Natural killer cell (primary cell): ENCODE measurements at regions not wholly inside any gene's neighbourhood (a gene's known extent, or its start where the extent isn't known, plus 50 kb on each side); places are given as distances from the start of the nearest gene placed in this dataset.
"Not testable (repeated sequence)": the region's sequence is repeated elsewhere in the genome, so short reads cannot be mapped to it uniquely, and the experiment has no call there.

Experiments
- ATAC-seq, 3 donors: fragments of 150-1000 bp in 2 of 3; fragments of 200-7000 bp in 1 of 3; cut with Tn5 transposase; 1 replicate in 1 of 3; 2 replicates in 2 of 3; pipeline ENCODE4 v1.10.0; 2021; ENCODE audit warnings: mild to moderate bottlenecking in 2 of 3, moderate library complexity in 2 of 3
- DNase-seq, 2 donors: peaks; one replicate each; pipeline versions ENCODE4 v3.0.0 to v3.0.0-alpha.2; 2013 to 2021; ENCODE audit warnings: mixed read lengths in 1 of 2
- H3K27ac ChIP-seq: one replicate; pipeline ENCODE4 v1.5.1; 2013; ENCODE audit warnings: mild to moderate bottlenecking, low read length
- H3K27me3 ChIP-seq: one replicate; pipeline ENCODE4 v1.6.1; 2013; ENCODE audit warnings: low read length; ENCODE audit not compliant: control insufficient read depth, insufficient read depth
- H3K36me3 ChIP-seq: one replicate; pipeline ENCODE4 v1.6.1; 2013; ENCODE audit warnings: low read length; ENCODE audit not compliant: control insufficient read depth, insufficient read depth
- H3K4me1 ChIP-seq: one replicate; pipeline ENCODE4 v1.6.1; 2013; ENCODE audit warnings: low read length; ENCODE audit not compliant: control insufficient read depth, insufficient read depth
- H3K4me3 ChIP-seq: one replicate; pipeline ENCODE4 v1.5.1; 2013; ENCODE audit warnings: low read length
- H3K9me3 ChIP-seq: one replicate; pipeline ENCODE4 v1.6.1; 2013; ENCODE audit warnings: low read length; ENCODE audit not compliant: control insufficient read depth, insufficient read depth
- H3K27ac Mint-ChIP-seq, 2 donors: one replicate each; pipeline ENCODE4 v1.8.0; 2022; ENCODE audit warnings: mild to moderate bottlenecking in 2 of 2, mixed read lengths in 2 of 2, moderate library complexity in 1 of 2
- H3K27me3 Mint-ChIP-seq, 2 donors: one replicate each; pipeline ENCODE4 v1.8.0; 2022; ENCODE audit warnings: low read depth in 2 of 2, mixed read lengths in 2 of 2
- H3K36me3 Mint-ChIP-seq: one replicate; pipeline ENCODE4 v1.8.0; 2022; ENCODE audit warnings: mixed read lengths
- H3K4me1 Mint-ChIP-seq, 2 donors: one replicate each; pipeline ENCODE4 v1.8.0; 2022; ENCODE audit warnings: mixed read lengths in 2 of 2
- H3K4me3 Mint-ChIP-seq: one replicate; pipeline ENCODE4 v1.8.0; 2022; ENCODE audit warnings: mild to moderate bottlenecking, moderate library complexity, mixed read lengths
- H3K9me3 Mint-ChIP-seq, 2 donors: one replicate each; pipeline ENCODE4 v1.8.0; 2022; ENCODE audit warnings: mixed read lengths in 2 of 2
- CTCF ChIP-seq: fragments of 200-600 bp; IDR thresholded peaks from one replicate; pipeline ENCODE4 v1.8.0; 2022; ENCODE audit warnings: antibody characterized with exemption
- WGBS: methylation state at CpG from one replicate; pipeline ENCODE4 v1.1.7; 2013; ENCODE audit warnings: missing lambda C conversion rate; ENCODE audit not compliant: insufficient coverage; 5-methylcytosine and 5-hydroxymethylcytosine counted together
- intact Hi-C: fragments of 100-400 bp; cut with micrococcal nuclease; formaldehyde crosslinking; loops from one replicate; pipeline ENCODE4 v1.14.2; 2022

DNA sequence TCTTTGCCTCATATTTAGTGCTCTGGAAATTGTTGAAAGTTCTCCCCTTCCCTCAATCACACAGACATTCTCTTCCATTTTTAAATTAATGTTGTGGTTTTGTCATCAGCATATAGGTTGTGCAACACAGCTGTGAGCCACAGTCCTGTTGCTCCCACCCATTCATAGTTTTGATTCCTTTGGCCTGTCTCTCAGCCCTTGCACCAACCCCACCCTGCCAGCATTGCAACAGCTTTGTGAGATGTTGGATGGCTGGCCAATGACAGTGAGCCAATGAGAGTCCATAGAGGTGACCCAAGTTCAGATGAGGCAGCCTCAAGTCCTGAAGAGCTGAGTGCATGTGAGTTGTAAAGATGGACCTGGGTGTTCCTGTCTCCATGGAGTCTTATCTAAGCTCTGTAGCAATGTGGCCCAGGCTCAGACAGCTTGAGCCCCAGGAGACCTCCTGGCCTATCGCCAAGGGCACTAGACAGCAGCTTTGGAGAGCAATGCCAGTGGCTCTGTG, 775.5 kb downstream of the RNF144A start:
- ATAC-seq (peak in 1 of 3 donors; percentile 27), DNase-seq (no peak)
- Histone ChIP-seq H3K27me3 (no peaks in the 10 kb centered on the region), H3K9me3 (no peaks in the 10 kb centered on the region), H3K27ac (no peak overlapping the region), H3K36me3 (no peaks in the 10 kb centered on the region), H3K4me3 (no peak overlapping the region), H3K4me1 (no peaks in the 10 kb centered on the region)
- Mint-ChIP-seq H3K27me3 (no peaks in the 10 kb centered on the region), H3K27ac (no peak overlapping the region), H3K36me3 (no peaks in the 10 kb centered on the region), H3K4me1 (peaks cover 21 to 25% of the 10 kb centered on the region in 2 donors), H3K4me3 (no peak overlapping the region), H3K9me3 (no peaks in the 10 kb centered on the region)
- intact Hi-C loops = no loop called here
- no peak for TF ChIP-seq CTCF
- WGBS = 100% methylated on average over 1 of the region's 1 CpG

GRCh38 chr2:7693246-7694075, 776.2 kb downstream of the RNF144A start:
- no peak for TF ChIP-seq CTCF
- H3K27me3 ChIP-seq = no peaks in the 10 kb centered on the region
- 83% methylated on average over 9 of the region's 9 CpGs for WGBS
- no peaks in the 10 kb centered on the region for H3K9me3 ChIP-seq
- no peaks in the 10 kb centered on the region for H3K36me3 ChIP-seq
- Mint-ChIP-seq H3K27ac (no peak overlapping the region), H3K27me3 (no peaks in the 10 kb centered on the region), H3K9me3 (no peaks in the 10 kb centered on the region), H3K4me1 (peaks cover 21% of the 10 kb centered on the region in 2 donors), H3K4me3 (no peak overlapping the region), H3K36me3 (no peaks in the 10 kb centered on the region)
- no peak overlapping the region for H3K4me3 ChIP-seq
- H3K27ac ChIP-seq = no peak overlapping the region
- DNase-seq (no peak), ATAC-seq (no peak)
- H3K4me1 ChIP-seq = no peaks in the 10 kb centered on the region
- intact Hi-C loops = no loop called here

- no peaks in the 10 kb centered on the region for H3K9me3 Mint-ChIP-seq
- H3K4me1 Mint-ChIP-seq = peaks cover 21% of the 10 kb centered on the region in 2 donors
- no peaks in the 10 kb centered on the region for H3K9me3 ChIP-seq
- H3K27me3 Mint-ChIP-seq = no peaks in the 10 kb centered on the region
- H3K36me3 Mint-ChIP-seq = no peaks in the 10 kb centered on the region
- intact Hi-C loops = no loop called here
- H3K36me3 ChIP-seq = no peaks in the 10 kb centered on the region
- H3K27ac ChIP-seq = no peak overlapping the region
- no peak overlapping the region for H3K4me3 Mint-ChIP-seq
- 82% methylated on average over 11 of the region's 12 CpGs for WGBS
- no peaks in the 10 kb centered on the region for H3K27me3 ChIP-seq
- ATAC-seq (no peak), DNase-seq (no peak)
- H3K4me3 ChIP-seq = no peak overlapping the region
- TF ChIP-seq CTCF = no peak
- no peak overlapping the region for H3K27ac Mint-ChIP-seq
- H3K4me1 ChIP-seq = no peaks in the 10 kb centered on the region
Measured at GRCh38 chr2:7694076-7694985, 777.1 kb downstream of the RNF144A start.

GRCh38 chr2:7696556-7696955, 779.3 kb downstream of the RNF144A start:
- intact Hi-C loops, H3K36me3 ChIP-seq, H3K27ac ChIP-seq, H3K4me3 Mint-ChIP-seq, H3K9me3 ChIP-seq, DNase-seq, H3K27ac Mint-ChIP-seq, H3K27me3 Mint-ChIP-seq, H3K36me3 Mint-ChIP-seq, H3K4me3 ChIP-seq, H3K4me1 ChIP-seq, ATAC-seq, H3K9me3 Mint-ChIP-seq, H3K27me3 ChIP-seq: not testable (repeated sequence)
- WGBS = 88% methylated on average over 6 of the region's 6 CpGs
- H3K4me1 Mint-ChIP-seq = peaks cover 21% of the 10 kb centered on the region in 2 donors
